K562 (cell line): ENCODE measurements at regions not wholly inside any gene's neighbourhood (a gene's known extent, or its start where the extent isn't known, plus 50 kb on each side); places are given as distances from the start of the nearest gene placed in this dataset.

Experiments used
- BHLHE40 ChIP-seq: IDR thresholded peaks from 2 replicates; pipeline ENCODE4 v1.6.1; 2011; ENCODE audit warnings: low read length, improper control_type of control experiment
- DDX20 ChIP-seq: fragments of 450-650 bp; IDR thresholded peaks from 2 replicates; pipeline ENCODE4 v1.6.1; 2016; ENCODE audit warnings: missing genetic modification characterization, low read depth, mild to moderate bottlenecking, missing compliant biosample characterization, moderate library complexity
- FOXA3 ChIP-seq, 2 experiments: fragments of 450-650 bp in 1 of 2; sonication (generic) in 1 of 2; formaldehyde crosslinking; IDR thresholded peaks in 1 of 2; conservative IDR thresholded peaks in 1 of 2; 2 replicates each; pipeline versions ENCODE4 v1.4.0 to v1.8.0; 2020 to 2022; ENCODE audit warnings: mild to moderate bottlenecking in 2 of 2, missing genetic modification reagents in 1 of 2
- HDAC2 ChIP-seq: fragments of 450-650 bp; IDR thresholded peaks from 2 replicates; pipeline ENCODE4 v1.6.1; 2016; ENCODE audit warnings: mild to moderate bottlenecking
- KDM1A ChIP-seq, 2 experiments: fragments of 450-650 bp; IDR thresholded peaks; 2 replicates each; pipeline ENCODE4 v1.6.1; 2016; ENCODE audit warnings: mild to moderate bottlenecking in 2 of 2
- MCM2 ChIP-seq: fragments of 450-650 bp; IDR thresholded peaks from 2 replicates; pipeline ENCODE4 v1.6.1; 2017; ENCODE audit warnings: low read depth, mild to moderate bottlenecking
- NR4A1 ChIP-seq, 2 experiments: fragments of 250-450 bp in 1 of 2; fragments of 450-650 bp in 1 of 2; sonication (Bioruptor Pico) in 1 of 2; IDR thresholded peaks; 2 replicates each; pipeline versions ENCODE4 v1.4.0 to v1.6.1; 2016 to 2020; ENCODE audit warnings: mild to moderate bottlenecking in 2 of 2, missing compliant biosample characterization in 1 of 2, missing genetic modification characterization in 1 of 2, moderate library complexity in 1 of 2
- PTRF ChIP-seq: fragments of 450-650 bp; IDR thresholded peaks from 2 replicates; pipeline ENCODE4 v1.6.1; 2016; ENCODE audit warnings: mild to moderate bottlenecking, missing genetic modification characterization, missing compliant biosample characterization
- PYGO2 ChIP-seq: fragments of 450-650 bp; IDR thresholded peaks from 2 replicates; pipeline ENCODE4 v1.6.1; 2016; ENCODE audit warnings: mild to moderate bottlenecking, missing genetic modification characterization, moderate library complexity, missing compliant biosample characterization
- RFX7 ChIP-seq: fragments of 250-450 bp; sonication (Bioruptor Pico); IDR thresholded peaks from 2 replicates; pipeline ENCODE4 v1.5.1; 2021; ENCODE audit warnings: mild to moderate bottlenecking
- TEAD1 ChIP-seq, 2 experiments: fragments of 450-650 bp in 1 of 2; sonication (generic) in 1 of 2; formaldehyde crosslinking; IDR thresholded peaks; 2 replicates each; pipeline versions ENCODE4 v1.4.0 to v1.8.0; 2020 to 2022; ENCODE audit warnings: mild to moderate bottlenecking in 2 of 2, missing genetic modification reagents in 1 of 2
- TEAD4 ChIP-seq, 2 experiments: sonication (generic) in 1 of 2; formaldehyde crosslinking in 1 of 2; IDR thresholded peaks; 2 replicates each; pipeline versions ENCODE4 v1.6.1 to v1.8.0; 2012 to 2022; ENCODE audit warnings: borderline replicate concordance in 1 of 2, inconsistent platforms in 1 of 2, low read length in 1 of 2, mild to moderate bottlenecking in 1 of 2, missing genetic modification reagents in 1 of 2
- ZNF121 ChIP-seq: sonication (generic); formaldehyde crosslinking; conservative IDR thresholded peaks from 2 replicates; pipeline ENCODE4 v1.8.0; 2022; ENCODE audit warnings: missing genetic modification reagents
- ZNF551 ChIP-seq: fragments of 250-450 bp; sonication (Bioruptor Pico); IDR thresholded peaks from 2 replicates; pipeline ENCODE4 v1.5.0; 2021; ENCODE audit warnings: mild to moderate bottlenecking, moderate library complexity
- TF ChIP-seq, protein P1 (sequence below), 2 experiments: fragments of 200-800 bp in 1 of 2; sonication (Bioruptor generic) in 1 of 2; sonication (generic) in 1 of 2; formaldehyde crosslinking in 1 of 2; IDR thresholded peaks in 1 of 2; conservative IDR thresholded peaks in 1 of 2; 2 replicates each; pipeline versions ENCODE4 v1.5.0 to v1.6.1; 2016 to 2020; ENCODE audit warnings: missing compliant biosample characterization in 1 of 2, missing genetic modification characterization in 1 of 2, missing genetic modification reagents in 1 of 2
- TF ChIP-seq, protein P2 (sequence below): fragments of 450-650 bp; formaldehyde crosslinking; IDR thresholded peaks from 2 replicates; pipeline ENCODE4 v1.4.0; 2022; ENCODE audit warnings: missing genetic modification characterization
- TF ChIP-seq, protein P3 (sequence below), 3 experiments: fragments of 200-800 bp in 1 of 3; sonication (Bioruptor generic) in 1 of 3; sonication (generic) in 1 of 3; formaldehyde crosslinking in 1 of 3; IDR thresholded peaks; 2 replicates each; pipeline versions ENCODE4 v1.6.1 to v1.8.0; 2016 to 2022; ENCODE audit warnings: mild to moderate bottlenecking in 2 of 3, missing compliant biosample characterization in 2 of 3, missing genetic modification characterization in 2 of 3, missing genetic modification reagents in 1 of 3
- TF ChIP-seq, protein P4 (sequence below): fragments of 200-400 bp; formaldehyde crosslinking; IDR thresholded peaks from 2 replicates; pipeline ENCODE4 v1.6.1; 2017; ENCODE audit warnings: mild to moderate bottlenecking, low read depth, low read length, moderate library complexity

DNA sequence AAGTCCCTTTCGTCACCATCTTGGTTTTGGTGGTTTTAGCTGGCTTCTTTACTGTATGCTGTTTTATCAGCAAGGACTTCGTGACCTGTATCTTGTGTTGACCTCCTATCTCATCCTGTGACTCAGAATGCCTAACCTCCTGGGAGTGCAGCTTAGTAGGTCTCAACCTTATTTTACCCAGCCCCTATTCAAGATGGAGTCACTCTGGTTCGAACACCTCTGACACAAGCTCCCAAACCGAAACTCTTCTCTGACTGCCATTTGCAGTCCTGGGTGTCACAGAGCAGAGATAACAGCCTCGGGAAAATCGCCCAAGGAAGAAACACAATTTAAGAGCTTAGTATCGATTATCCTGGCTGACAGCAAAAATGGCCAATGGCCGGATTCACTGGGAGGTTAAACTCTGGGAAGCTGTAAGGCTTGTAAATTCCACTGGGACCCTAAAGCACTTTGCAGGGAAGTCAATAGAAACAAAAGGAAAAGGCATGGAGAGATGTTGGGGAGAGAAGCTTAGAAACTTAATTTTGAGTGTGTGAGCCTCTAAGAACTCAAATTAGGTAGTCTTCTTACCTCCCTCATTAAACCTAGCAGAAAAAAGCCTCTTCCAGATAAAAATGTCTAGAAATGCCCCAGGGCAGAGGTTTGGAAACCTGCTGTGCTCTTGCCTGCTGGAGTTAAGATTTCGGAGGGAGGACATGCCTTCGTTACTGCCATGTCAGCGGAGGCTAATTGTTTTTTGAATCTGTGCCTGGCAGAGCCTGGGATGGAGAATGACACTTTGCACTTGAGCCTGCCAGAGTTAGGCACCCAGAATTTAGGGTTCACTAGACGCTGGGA, 56.5 kb upstream of the RPH3A start (continued):
- TF ChIP-seq NR4A1 (CRISPR knock-in tag; IDR thresholded peaks at IDR 0.05) (no peak), NR4A1 (tag; IDR thresholded peaks at IDR 0.05) (peak; percentile 88), FOXA3 (CRISPR knock-in tag; conservative IDR thresholded peaks at IDR 0.05 in 1 of 2, IDR thresholded peaks at IDR 0.05 in 1 of 2) (no peak), TEAD4 (IDR thresholded peaks at IDR 0.05; ENCODE audit: low read length) (no peak), TEAD4 (CRISPR knock-in tag; IDR thresholded peaks at IDR 0.05; ENCODE audit: borderline replicate concordance) (no peak), HDAC2 (no peak), RFX7 (CRISPR knock-in tag) (no peak), PYGO2 (peak; percentile 67; the same call in 1 of the 2 replicates), PTRF (tag) (0 out of 2 replicates have a peak, but pooled peaks have one; percentile 48), ZNF121 (no peak), TEAD1 (CRISPR knock-in tag; IDR thresholded peaks at IDR 0.05) (peak in 1 of 2 experiments; percentile 75; a peak in 1 of 4 replicates), DDX20 (tag) (0 out of 2 replicates have a peak, but pooled peaks have one; percentile 60), ZNF551 (CRISPR knock-in tag) (no peak), MCM2 (no peak), BHLHE40 (no peak), KDM1A (IDR thresholded peaks at IDR 0.05) (no peak)
- TF ChIP-seq, protein P1, sequence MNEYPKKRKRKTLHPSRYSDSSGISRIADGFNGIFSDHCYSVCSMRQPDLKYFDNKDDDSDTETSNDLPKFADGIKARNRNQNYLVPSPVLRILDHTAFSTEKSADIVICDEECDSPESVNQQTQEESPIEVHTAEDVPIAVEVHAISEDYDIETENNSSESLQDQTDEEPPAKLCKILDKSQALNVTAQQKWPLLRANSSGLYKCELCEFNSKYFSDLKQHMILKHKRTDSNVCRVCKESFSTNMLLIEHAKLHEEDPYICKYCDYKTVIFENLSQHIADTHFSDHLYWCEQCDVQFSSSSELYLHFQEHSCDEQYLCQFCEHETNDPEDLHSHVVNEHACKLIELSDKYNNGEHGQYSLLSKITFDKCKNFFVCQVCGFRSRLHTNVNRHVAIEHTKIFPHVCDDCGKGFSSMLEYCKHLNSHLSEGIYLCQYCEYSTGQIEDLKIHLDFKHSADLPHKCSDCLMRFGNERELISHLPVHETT (CRISPR knock-in tag; conservative IDR thresholded peaks at IDR 0.05 in 1 of 2, IDR thresholded peaks at IDR 0.05 in 1 of 2), result peak in 1 of 2 experiments; percentile 85; a peak in 2 of 4 replicates
- TF ChIP-seq, protein P2, sequence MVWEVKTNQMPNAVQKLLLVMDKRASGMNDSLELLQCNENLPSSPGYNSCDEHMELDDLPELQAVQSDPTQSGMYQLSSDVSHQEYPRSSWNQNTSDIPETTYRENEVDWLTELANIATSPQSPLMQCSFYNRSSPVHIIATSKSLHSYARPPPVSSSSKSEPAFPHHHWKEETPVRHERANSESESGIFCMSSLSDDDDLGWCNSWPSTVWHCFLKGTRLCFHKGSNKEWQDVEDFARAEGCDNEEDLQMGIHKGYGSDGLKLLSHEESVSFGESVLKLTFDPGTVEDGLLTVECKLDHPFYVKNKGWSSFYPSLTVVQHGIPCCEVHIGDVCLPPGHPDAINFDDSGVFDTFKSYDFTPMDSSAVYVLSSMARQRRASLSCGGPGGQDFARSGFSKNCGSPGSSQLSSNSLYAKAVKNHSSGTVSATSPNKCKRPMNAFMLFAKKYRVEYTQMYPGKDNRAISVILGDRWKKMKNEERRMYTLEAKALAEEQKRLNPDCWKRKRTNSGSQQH, result no peak
- TF ChIP-seq, protein P3, sequence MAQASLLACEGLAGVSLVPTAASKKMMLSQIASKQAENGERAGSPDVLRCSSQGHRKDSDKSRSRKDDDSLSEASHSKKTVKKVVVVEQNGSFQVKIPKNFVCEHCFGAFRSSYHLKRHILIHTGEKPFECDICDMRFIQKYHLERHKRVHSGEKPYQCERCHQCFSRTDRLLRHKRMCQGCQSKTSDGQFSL (CRISPR knock-in tag; IDR thresholded peaks at IDR 0.05), result no peak
- TF ChIP-seq, protein P3 (tag; IDR thresholded peaks at IDR 0.05), result peak in 1 of 2 experiments; percentile 76; a peak in 1 of 4 replicates
- TF ChIP-seq, protein P4, sequence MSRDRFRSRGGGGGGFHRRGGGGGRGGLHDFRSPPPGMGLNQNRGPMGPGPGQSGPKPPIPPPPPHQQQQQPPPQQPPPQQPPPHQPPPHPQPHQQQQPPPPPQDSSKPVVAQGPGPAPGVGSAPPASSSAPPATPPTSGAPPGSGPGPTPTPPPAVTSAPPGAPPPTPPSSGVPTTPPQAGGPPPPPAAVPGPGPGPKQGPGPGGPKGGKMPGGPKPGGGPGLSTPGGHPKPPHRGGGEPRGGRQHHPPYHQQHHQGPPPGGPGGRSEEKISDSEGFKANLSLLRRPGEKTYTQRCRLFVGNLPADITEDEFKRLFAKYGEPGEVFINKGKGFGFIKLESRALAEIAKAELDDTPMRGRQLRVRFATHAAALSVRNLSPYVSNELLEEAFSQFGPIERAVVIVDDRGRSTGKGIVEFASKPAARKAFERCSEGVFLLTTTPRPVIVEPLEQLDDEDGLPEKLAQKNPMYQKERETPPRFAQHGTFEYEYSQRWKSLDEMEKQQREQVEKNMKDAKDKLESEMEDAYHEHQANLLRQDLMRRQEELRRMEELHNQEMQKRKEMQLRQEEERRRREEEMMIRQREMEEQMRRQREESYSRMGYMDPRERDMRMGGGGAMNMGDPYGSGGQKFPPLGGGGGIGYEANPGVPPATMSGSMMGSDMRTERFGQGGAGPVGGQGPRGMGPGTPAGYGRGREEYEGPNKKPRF, result no peak
